GM12864 (cell line): ENCODE measurements at regions not wholly inside any gene's neighbourhood (a gene's known extent, or its start where the extent isn't known, plus 50 kb on each side); places are given as distances from the start of the nearest gene placed in this dataset.

Experiments
- DNase-seq: peaks from one replicate; pipeline ENCODE4 v3.0.0-alpha.2; 2011; ENCODE audit warnings: low read depth
- H3K4me3 ChIP-seq: 2 replicates; pipeline ENCODE4 v1.5.1; 2011; ENCODE audit warnings: mild to moderate bottlenecking, low read depth, low read length, control low read depth
- TF ChIP-seq, protein P1 (sequence below): IDR thresholded peaks from 2 replicates; pipeline ENCODE4 v1.5.1; 2011; ENCODE audit warnings: low read depth, mild to moderate bottlenecking, moderate library complexity, low read length, control low read depth, inconsistent platforms; ENCODE audit errors: missing control alignments

GRCh38 chr5:9927106-9927505, 297.0 kb upstream of the TAS2R1 start:
- TF ChIP-seq, protein P1, sequence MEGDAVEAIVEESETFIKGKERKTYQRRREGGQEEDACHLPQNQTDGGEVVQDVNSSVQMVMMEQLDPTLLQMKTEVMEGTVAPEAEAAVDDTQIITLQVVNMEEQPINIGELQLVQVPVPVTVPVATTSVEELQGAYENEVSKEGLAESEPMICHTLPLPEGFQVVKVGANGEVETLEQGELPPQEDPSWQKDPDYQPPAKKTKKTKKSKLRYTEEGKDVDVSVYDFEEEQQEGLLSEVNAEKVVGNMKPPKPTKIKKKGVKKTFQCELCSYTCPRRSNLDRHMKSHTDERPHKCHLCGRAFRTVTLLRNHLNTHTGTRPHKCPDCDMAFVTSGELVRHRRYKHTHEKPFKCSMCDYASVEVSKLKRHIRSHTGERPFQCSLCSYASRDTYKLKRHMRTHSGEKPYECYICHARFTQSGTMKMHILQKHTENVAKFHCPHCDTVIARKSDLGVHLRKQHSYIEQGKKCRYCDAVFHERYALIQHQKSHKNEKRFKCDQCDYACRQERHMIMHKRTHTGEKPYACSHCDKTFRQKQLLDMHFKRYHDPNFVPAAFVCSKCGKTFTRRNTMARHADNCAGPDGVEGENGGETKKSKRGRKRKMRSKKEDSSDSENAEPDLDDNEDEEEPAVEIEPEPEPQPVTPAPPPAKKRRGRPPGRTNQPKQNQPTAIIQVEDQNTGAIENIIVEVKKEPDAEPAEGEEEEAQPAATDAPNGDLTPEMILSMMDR = no peak
- DNase-seq = no peak
- H3K4me3 ChIP-seq = no peak overlapping the region

- TF ChIP-seq, protein P1 = no peak
- DNase-seq = peak; percentile 35
- H3K4me3 ChIP-seq = no peak overlapping the region
Observed at GRCh38 chr5:9924614-9925013, 294.5 kb upstream of the TAS2R1 start.

- TF ChIP-seq, protein P1 = peak; percentile 27
- no peak for DNase-seq
- H3K4me3 ChIP-seq = no peak overlapping the region
Observed at GRCh38 chr5:9922719-9923118, 292.6 kb upstream of the TAS2R1 start.

GRCh38 chr5:9920697-9921096, 290.5 kb upstream of the TAS2R1 start:
- no peak for DNase-seq
- H3K4me3 ChIP-seq = no peak overlapping the region
- TF ChIP-seq, protein P1 = peak; percentile 28

GRCh38 chr5:9919306-9920030, 289.3 kb upstream of the TAS2R1 start:
- DNase-seq = no peak
- TF ChIP-seq, protein P1 = no peak
- no peak overlapping the region for H3K4me3 ChIP-seq

DNA sequence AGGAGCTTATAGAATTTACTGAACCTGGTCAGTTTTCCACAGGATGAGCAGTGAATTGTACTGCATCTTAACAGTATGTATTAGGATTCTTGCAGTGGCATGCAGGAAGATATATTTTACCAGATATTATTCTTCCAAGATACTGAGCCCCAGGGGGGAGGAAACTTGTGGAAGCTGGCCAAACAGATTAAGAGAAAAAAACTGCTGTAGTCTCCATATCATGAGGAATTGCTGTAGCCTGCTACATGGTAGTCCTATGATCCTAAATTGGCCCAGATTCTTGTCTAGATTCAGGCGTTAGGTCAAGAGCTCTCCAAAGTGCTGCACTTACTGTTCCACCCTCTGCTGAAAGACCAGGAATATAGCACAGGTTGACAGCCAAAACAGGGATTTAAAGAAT, 275.5 kb upstream of the TAS2R1 start:
- no peak for DNase-seq
- no peak overlapping the region for H3K4me3 ChIP-seq
- TF ChIP-seq, protein P1 = no peak

DNA sequence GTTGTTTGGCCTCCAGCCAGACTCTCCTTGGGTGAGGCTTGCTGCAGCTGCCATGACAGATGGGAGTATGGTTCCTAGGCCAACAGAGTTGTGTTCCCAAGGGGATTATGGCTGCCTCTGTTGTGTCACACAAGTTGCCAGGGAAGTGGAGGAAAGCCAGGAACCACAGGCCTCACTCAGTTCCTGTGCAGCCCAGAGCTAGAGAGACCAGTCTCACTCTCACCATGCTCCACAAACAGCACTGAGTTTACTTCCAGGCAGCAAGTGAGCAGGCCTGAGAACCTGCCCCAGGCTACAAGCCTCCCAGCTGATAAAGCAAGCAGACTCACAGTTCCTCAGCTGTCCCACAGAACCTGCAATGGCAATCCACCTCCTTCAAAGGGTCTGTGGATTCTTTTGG, 273.6 kb upstream of the TAS2R1 start:
- H3K4me3 ChIP-seq = no peak overlapping the region
- DNase-seq = no peak
- TF ChIP-seq, protein P1 = no peak
